ENCODE measurements at regions not wholly inside any gene's neighbourhood (a gene's known extent, or its start where the extent isn't known, plus 50 kb on each side); places are given as distances from the start of the nearest gene placed in this dataset.
"Not testable (repeated sequence)": the region's sequence is repeated elsewhere in the genome, so short reads cannot be mapped to it uniquely, and the experiment has no call there.

- H3K4me3 ChIP-seq (replicated peaks; ENCODE audit: low read depth, low read length): no peak overlapping the region
- TF ChIP-seq, protein P1, sequence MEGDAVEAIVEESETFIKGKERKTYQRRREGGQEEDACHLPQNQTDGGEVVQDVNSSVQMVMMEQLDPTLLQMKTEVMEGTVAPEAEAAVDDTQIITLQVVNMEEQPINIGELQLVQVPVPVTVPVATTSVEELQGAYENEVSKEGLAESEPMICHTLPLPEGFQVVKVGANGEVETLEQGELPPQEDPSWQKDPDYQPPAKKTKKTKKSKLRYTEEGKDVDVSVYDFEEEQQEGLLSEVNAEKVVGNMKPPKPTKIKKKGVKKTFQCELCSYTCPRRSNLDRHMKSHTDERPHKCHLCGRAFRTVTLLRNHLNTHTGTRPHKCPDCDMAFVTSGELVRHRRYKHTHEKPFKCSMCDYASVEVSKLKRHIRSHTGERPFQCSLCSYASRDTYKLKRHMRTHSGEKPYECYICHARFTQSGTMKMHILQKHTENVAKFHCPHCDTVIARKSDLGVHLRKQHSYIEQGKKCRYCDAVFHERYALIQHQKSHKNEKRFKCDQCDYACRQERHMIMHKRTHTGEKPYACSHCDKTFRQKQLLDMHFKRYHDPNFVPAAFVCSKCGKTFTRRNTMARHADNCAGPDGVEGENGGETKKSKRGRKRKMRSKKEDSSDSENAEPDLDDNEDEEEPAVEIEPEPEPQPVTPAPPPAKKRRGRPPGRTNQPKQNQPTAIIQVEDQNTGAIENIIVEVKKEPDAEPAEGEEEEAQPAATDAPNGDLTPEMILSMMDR (IDR thresholded peaks at IDR 0.05; ENCODE audit: insufficient read depth, low read length, poor library complexity, severe bottlenecking): no peak
- DNase-seq (ENCODE audit: extremely low read depth, insufficient read length): no peak
Measured at GRCh38 chr1:106393046-106393445, 663.4 kb upstream of the PRMT6 start.

GRCh38 chr1:106396020-106396419 is 660.5 kb upstream of the PRMT6 start:
- DNase-seq (ENCODE audit: extremely low read depth, insufficient read length): no peak
- TF ChIP-seq, protein P1 (IDR thresholded peaks at IDR 0.05; ENCODE audit: insufficient read depth, low read length, poor library complexity, severe bottlenecking): no peak
- no peak overlapping the region for H3K4me3 ChIP-seq (replicated peaks; ENCODE audit: low read depth, low read length)
- no peaks in the 10 kb centered on the region for H3K27me3 ChIP-seq (replicated peaks; ENCODE audit: control insufficient read depth, insufficient read depth, low read length)
- H3K36me3 ChIP-seq (ENCODE audit: control insufficient read depth, insufficient read depth, low read length): no peaks in the 10 kb centered on the region

More at GRCh38 chr1:106393046-106393445, 663.4 kb upstream of the PRMT6 start:
- H3K27me3 ChIP-seq (replicated peaks; ENCODE audit: control insufficient read depth, insufficient read depth, low read length): no peaks in the 10 kb centered on the region
- H3K36me3 ChIP-seq (ENCODE audit: control insufficient read depth, insufficient read depth, low read length): no peaks in the 10 kb centered on the region

GRCh38 chr1:106398391-106398790 is 658.1 kb upstream of the PRMT6 start:
- no peak overlapping the region for H3K4me3 ChIP-seq (replicated peaks; ENCODE audit: low read depth, low read length)
- TF ChIP-seq, protein P1 (IDR thresholded peaks at IDR 0.05; ENCODE audit: insufficient read depth, low read length, poor library complexity, severe bottlenecking): no peak
- DNase-seq (ENCODE audit: extremely low read depth, insufficient read length): no peak
- H3K36me3 ChIP-seq (ENCODE audit: control insufficient read depth, insufficient read depth, low read length): no peaks in the 10 kb centered on the region
- H3K27me3 ChIP-seq (replicated peaks; ENCODE audit: control insufficient read depth, insufficient read depth, low read length): no peaks in the 10 kb centered on the region

DNA sequence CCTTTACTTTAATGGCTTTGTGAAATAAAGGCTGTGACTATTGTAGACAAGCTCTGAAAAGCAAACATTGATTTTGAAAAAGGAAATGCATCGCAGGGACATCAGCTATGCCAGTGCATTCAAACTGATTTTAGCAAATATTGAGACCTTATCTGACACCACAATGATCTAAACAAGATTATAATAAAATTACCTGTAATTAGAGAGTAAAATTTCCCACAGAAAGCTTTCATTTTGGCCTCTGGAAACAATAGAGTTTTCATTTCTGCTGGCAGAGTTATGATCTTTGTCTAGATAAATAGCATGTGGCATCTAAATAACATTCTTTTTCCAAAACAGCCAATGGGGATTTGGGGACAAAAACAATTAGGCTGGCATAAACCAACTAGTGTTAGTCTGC is 650.4 kb upstream of the PRMT6 start:
- TF ChIP-seq, protein P1 (IDR thresholded peaks at IDR 0.05; ENCODE audit: insufficient read depth, low read length, poor library complexity, severe bottlenecking): no peak

DNA sequence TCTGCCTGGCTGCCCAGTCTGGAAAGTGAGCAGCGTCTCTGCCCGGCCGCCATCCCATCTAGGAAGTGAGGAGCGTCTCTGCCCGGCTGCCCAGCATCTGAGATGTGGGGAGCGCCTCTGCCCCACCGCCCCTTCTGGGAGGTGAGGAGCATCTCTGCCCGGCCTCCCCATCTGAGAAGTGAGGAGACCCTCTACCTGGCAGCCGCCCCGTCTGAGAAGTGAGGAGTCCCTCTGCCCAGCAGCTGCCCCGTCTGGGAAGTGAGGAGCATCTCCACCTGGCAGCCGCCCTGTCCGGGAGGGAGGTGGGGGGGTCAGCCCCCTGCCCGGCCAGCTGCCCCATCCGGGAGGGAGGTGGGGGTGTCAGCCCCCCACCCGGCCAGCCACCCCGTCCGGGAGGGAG is 644.2 kb upstream of the PRMT6 start:
- not testable (repeated sequence) for H3K4me3 ChIP-seq (replicated peaks; ENCODE audit: low read depth, low read length); H3K36me3 ChIP-seq (ENCODE audit: control insufficient read depth, insufficient read depth, low read length); DNase-seq (ENCODE audit: extremely low read depth, insufficient read length); H3K27me3 ChIP-seq (replicated peaks; ENCODE audit: control insufficient read depth, insufficient read depth, low read length)

More for the DNA sequence above, 650.4 kb upstream of the PRMT6 start:
- no peak for DNase-seq (ENCODE audit: extremely low read depth, insufficient read length)
- Histone ChIP-seq H3K36me3 (ENCODE audit: control insufficient read depth, insufficient read depth, low read length) (no peaks in the 10 kb centered on the region), H3K27me3 (replicated peaks; ENCODE audit: control insufficient read depth, insufficient read depth, low read length) (no peaks in the 10 kb centered on the region), H3K4me3 (replicated peaks; ENCODE audit: low read depth, low read length) (no peak overlapping the region)

DNA sequence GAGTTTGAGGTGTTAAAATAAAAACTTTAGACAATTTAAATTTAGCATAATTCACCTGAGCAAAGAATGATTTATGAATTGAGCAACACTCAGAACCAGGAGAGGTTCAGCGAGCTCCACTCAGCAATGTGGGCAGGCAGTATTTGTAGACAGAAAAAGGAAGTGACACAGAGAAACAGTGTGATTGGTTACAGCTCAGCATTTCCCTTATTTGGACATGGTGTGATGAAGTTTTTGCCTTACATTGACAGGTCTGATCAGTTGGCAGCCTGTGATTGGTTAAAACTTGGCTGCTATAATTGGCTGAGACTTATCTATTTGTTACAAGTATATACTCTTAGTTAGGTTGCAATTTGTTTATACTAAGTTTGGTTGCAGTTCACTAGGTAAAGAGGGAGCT is 621.2 kb upstream of the PRMT6 start:
- TF ChIP-seq, protein P1 (IDR thresholded peaks at IDR 0.05; ENCODE audit: insufficient read depth, low read length, poor library complexity, severe bottlenecking): no peak
- H3K36me3 ChIP-seq (ENCODE audit: control insufficient read depth, insufficient read depth, low read length): no peaks in the 10 kb centered on the region
- no peak overlapping the region for H3K4me3 ChIP-seq (replicated peaks; ENCODE audit: low read depth, low read length)
- no peak for DNase-seq (ENCODE audit: extremely low read depth, insufficient read length)
- H3K27me3 ChIP-seq (replicated peaks; ENCODE audit: control insufficient read depth, insufficient read depth, low read length): no peaks in the 10 kb centered on the region
